Nephron progenitor cell (in vitro differentiated cells): ENCODE measurements at regions not wholly inside any gene's neighbourhood (a gene's known extent, or its start where the extent isn't known, plus 50 kb on each side); places are given as distances from the start of the nearest gene placed in this dataset.
"Not testable (repeated sequence)": the region's sequence is repeated elsewhere in the genome, so short reads cannot be mapped to it uniquely, and the experiment has no call there.

Source experiments
- DNase-seq: peaks from one replicate; pipeline ENCODE4 v3.0.0; 2021
- H3K27ac Mint-ChIP-seq: 2 replicates; pipeline ENCODE4 v1.8.0; 2021; ENCODE audit warnings: mild to moderate bottlenecking, moderate library complexity, mixed read lengths
- H3K27me3 Mint-ChIP-seq: 2 replicates; pipeline ENCODE4 v1.8.0; 2021; ENCODE audit warnings: mild to moderate bottlenecking, low read depth, mixed read lengths; ENCODE audit not compliant: poor library complexity
- H3K36me3 Mint-ChIP-seq: 2 replicates; pipeline ENCODE4 v1.8.0; 2021; ENCODE audit warnings: low read depth, mixed read lengths
- H3K4me1 Mint-ChIP-seq: 2 replicates; pipeline ENCODE4 v1.8.0; 2021; ENCODE audit warnings: mixed read lengths
- H3K4me3 Mint-ChIP-seq: 2 replicates; pipeline ENCODE4 v1.8.0; 2021; ENCODE audit warnings: mild to moderate bottlenecking, moderate library complexity, mixed read lengths
- H3K9me3 Mint-ChIP-seq: 2 replicates; pipeline ENCODE4 v1.8.0; 2021; ENCODE audit warnings: mild to moderate bottlenecking, moderate library complexity, mixed read lengths
- TF ChIP-seq, protein P1 (sequence below): fragments of 200-600 bp; sonication (generic); IDR thresholded peaks from 2 replicates; pipeline ENCODE4 v1.5.0; 2021; ENCODE audit warnings: antibody characterized with exemption

DNA sequence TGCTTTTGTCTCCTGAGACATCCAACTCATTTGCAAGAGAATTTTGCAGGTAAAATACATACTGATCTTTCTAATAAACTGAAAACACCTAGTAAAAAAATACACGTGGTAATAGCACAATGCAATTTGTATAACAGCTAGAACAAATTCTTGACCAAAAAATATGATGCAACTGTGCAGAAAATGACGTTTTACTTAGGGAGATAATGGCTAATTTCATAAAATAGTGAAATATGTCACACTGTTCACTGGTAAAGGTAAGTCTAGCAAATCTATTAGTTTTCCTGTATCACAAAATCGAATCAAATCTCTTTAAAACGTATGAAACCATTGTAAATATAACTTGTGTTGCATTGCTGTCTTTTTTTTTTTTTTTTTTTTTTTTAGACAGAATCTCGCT, 130.0 kb downstream of the VPREB1 start:
- TF ChIP-seq, protein P1, sequence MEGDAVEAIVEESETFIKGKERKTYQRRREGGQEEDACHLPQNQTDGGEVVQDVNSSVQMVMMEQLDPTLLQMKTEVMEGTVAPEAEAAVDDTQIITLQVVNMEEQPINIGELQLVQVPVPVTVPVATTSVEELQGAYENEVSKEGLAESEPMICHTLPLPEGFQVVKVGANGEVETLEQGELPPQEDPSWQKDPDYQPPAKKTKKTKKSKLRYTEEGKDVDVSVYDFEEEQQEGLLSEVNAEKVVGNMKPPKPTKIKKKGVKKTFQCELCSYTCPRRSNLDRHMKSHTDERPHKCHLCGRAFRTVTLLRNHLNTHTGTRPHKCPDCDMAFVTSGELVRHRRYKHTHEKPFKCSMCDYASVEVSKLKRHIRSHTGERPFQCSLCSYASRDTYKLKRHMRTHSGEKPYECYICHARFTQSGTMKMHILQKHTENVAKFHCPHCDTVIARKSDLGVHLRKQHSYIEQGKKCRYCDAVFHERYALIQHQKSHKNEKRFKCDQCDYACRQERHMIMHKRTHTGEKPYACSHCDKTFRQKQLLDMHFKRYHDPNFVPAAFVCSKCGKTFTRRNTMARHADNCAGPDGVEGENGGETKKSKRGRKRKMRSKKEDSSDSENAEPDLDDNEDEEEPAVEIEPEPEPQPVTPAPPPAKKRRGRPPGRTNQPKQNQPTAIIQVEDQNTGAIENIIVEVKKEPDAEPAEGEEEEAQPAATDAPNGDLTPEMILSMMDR = no peak
- no peaks in the 10 kb centered on the region for H3K9me3 Mint-ChIP-seq
- H3K27me3 Mint-ChIP-seq = peaks cover 98% of the 10 kb centered on the region
- no peak overlapping the region for H3K4me3 Mint-ChIP-seq
- no peak for DNase-seq
- H3K4me1 Mint-ChIP-seq = peaks cover 13% of the 10 kb centered on the region
- H3K36me3 Mint-ChIP-seq = no peaks in the 10 kb centered on the region
- H3K27ac Mint-ChIP-seq = no peak overlapping the region

- Mint-ChIP-seq H3K27me3 (peaks cover 100% of the 10 kb centered on the region), H3K9me3 (no peaks in the 10 kb centered on the region), H3K4me1 (peaks cover 8% of the 10 kb centered on the region), H3K27ac (no peak overlapping the region), H3K4me3 (no peak overlapping the region), H3K36me3 (no peaks in the 10 kb centered on the region)
- TF ChIP-seq, protein P1 = no peak
- DNase-seq = no peak
These were observed 131.2 kb downstream of the VPREB1 start for GRCh38 chr22:22375576-22376351.

DNA sequence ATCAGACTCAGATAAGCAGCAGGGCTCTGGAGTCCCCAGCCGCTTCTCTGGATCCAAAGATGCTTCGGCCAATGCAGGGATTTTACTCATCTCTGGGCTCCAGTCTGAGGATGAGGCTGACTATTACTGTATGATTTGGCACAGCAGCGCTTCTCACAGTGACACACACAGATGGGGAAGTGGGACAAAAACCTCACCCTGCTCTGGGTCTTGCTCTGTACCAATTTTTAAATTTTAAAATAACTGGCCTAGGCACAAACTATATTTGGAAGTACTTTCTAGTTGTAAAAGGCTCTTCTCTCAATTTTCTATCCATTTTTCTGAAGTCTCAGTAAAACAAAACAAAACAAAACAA, 131.7 kb downstream of the VPREB1 start:
- TF ChIP-seq, protein P1 = no peak
- Mint-ChIP-seq H3K4me1 (peaks cover 2% of the 10 kb centered on the region), H3K9me3 (no peaks in the 10 kb centered on the region), H3K36me3 (no peaks in the 10 kb centered on the region), H3K27me3 (peaks cover 100% of the 10 kb centered on the region), H3K4me3 (no peak overlapping the region), H3K27ac (no peak overlapping the region)
- DNase-seq = no peak

GRCh38 chr22:22376884-22377283, 131.7 kb downstream of the ZNF280B start:
- H3K4me3 Mint-ChIP-seq, H3K9me3 Mint-ChIP-seq, H3K27ac Mint-ChIP-seq, H3K4me1 Mint-ChIP-seq, H3K36me3 Mint-ChIP-seq, DNase-seq: not testable (repeated sequence)
- peaks cover 100% of the 10 kb centered on the region for H3K27me3 Mint-ChIP-seq

GRCh38 chr22:22377335-22377734, 131.2 kb downstream of the ZNF280B start:
- no peak for DNase-seq
- H3K27ac Mint-ChIP-seq = no peak overlapping the region
- H3K36me3 Mint-ChIP-seq = no peaks in the 10 kb centered on the region
- H3K4me1 Mint-ChIP-seq = no peaks in the 10 kb centered on the region
- no peak overlapping the region for H3K4me3 Mint-ChIP-seq
- TF ChIP-seq, protein P1 = no peak
- no peaks in the 10 kb centered on the region for H3K9me3 Mint-ChIP-seq
- H3K27me3 Mint-ChIP-seq = peaks cover 98% of the 10 kb centered on the region

- no peak for DNase-seq
- H3K27me3 Mint-ChIP-seq = peaks cover 98% of the 10 kb centered on the region
- H3K36me3 Mint-ChIP-seq = no peaks in the 10 kb centered on the region
- H3K4me1 Mint-ChIP-seq = no peaks in the 10 kb centered on the region
- TF ChIP-seq, protein P1 = no peak
- H3K27ac Mint-ChIP-seq = no peak overlapping the region
- H3K4me3 Mint-ChIP-seq = no peak overlapping the region
- no peaks in the 10 kb centered on the region for H3K9me3 Mint-ChIP-seq
These were observed 129.8 kb downstream of the ZNF280B start for GRCh38 chr22:22378446-22379415.
